GM04504 (cell line): ENCODE measurements at regions not wholly inside any gene's neighbourhood (a gene's known extent, or its start where the extent isn't known, plus 50 kb on each side); places are given as distances from the start of the nearest gene placed in this dataset.
"Not testable (repeated sequence)": the region's sequence is repeated elsewhere in the genome, so short reads cannot be mapped to it uniquely, and the experiment has no call there.

Experiments
- DNase-seq: peaks from one replicate; pipeline ENCODE4 v3.0.0-alpha.2; 2012; ENCODE audit warnings: low read depth

- no peak for DNase-seq
Measured at GRCh38 chr13:28573595-28574373, 78.9 kb upstream of the FLT1 start.

GRCh38 chr13:28572871-28573270 lies 77.9 kb upstream of the FLT1 start:
- no peak for DNase-seq

GRCh38 chr13:28570356-28570755 lies 75.4 kb upstream of the FLT1 start:
- not testable (repeated sequence) for DNase-seq

- DNase-seq: no peak
Measured at GRCh38 chr13:28569886-28570285, 75.0 kb upstream of the FLT1 start.

GRCh38 chr13:28568286-28568685 lies 73.4 kb upstream of the FLT1 start:
- DNase-seq: no peak

GRCh38 chr13:28566891-28567290 lies 72.0 kb upstream of the FLT1 start:
- DNase-seq: no peak

GRCh38 chr13:28566283-28566682 lies 71.4 kb upstream of the FLT1 start:
- no peak for DNase-seq

GRCh38 chr13:28564030-28564429 lies 69.1 kb upstream of the FLT1 start:
- no peak for DNase-seq

GRCh38 chr13:28563609-28564008 lies 68.7 kb upstream of the FLT1 start:
- DNase-seq: no peak

GRCh38 chr13:28560612-28561011 lies 65.7 kb upstream of the FLT1 start:
- no peak for DNase-seq

GRCh38 chr13:28559636-28560259 lies 64.8 kb upstream of the FLT1 start:
- no peak for DNase-seq

GRCh38 chr13:28558567-28558966 lies 63.6 kb upstream of the FLT1 start:
- DNase-seq: no peak

- peak; percentile 86 for DNase-seq
Measured at GRCh38 chr13:28557725-28558520, 63.0 kb upstream of the FLT1 start.

- no peak for DNase-seq
Measured at GRCh38 chr13:28555096-28555495, 60.2 kb upstream of the FLT1 start.

- DNase-seq: no peak
Measured at GRCh38 chr13:28553971-28554370, 59.0 kb upstream of the FLT1 start.

- no peak for DNase-seq
Measured at GRCh38 chr13:28552288-28552687, 57.4 kb upstream of the FLT1 start.

- DNase-seq: no peak
Measured at GRCh38 chr13:28551498-28551895, 56.6 kb upstream of the FLT1 start.

GRCh38 chr13:28550721-28551497 lies 56.0 kb upstream of the FLT1 start:
- DNase-seq: no peak

GRCh38 chr13:28550091-28550490 lies 55.2 kb upstream of the FLT1 start:
- no peak for DNase-seq

GRCh38 chr13:28548872-28549271 lies 53.9 kb upstream of the FLT1 start:
- DNase-seq: no peak

- DNase-seq: no peak
Measured at GRCh38 chr13:28548468-28548867, 53.5 kb upstream of the FLT1 start.
